Stimulated activated CD8-positive, alpha-beta memory T cell treated with anti-CD3 and anti-CD28 coated beads, Interleukin-4, amount 100 ng/mL, for 4 hours (primary cell): ENCODE measurements at regions not wholly inside any gene's neighbourhood (a gene's known extent, or its start where the extent isn't known, plus 50 kb on each side); places are given as distances from the start of the nearest gene placed in this dataset.
"Not testable (repeated sequence)": the region's sequence is repeated elsewhere in the genome, so short reads cannot be mapped to it uniquely, and the experiment has no call there.

Experiments used
- DNase-seq, 2 donors: peaks; one replicate each; pipeline ENCODE4 v3.0.0-alpha.2; 2020; ENCODE audit warnings: low read depth in 2 of 2, low spot score in 1 of 2

- no peak for DNase-seq
Observed at GRCh38 chr16:79949417-79949816, 348.9 kb upstream of the MAF start.

- no peak for DNase-seq
Observed at GRCh38 chr16:79947771-79948170, 347.2 kb upstream of the MAF start.

GRCh38 chr16:79946252-79946651 lies 345.7 kb upstream of the MAF start:
- no peak for DNase-seq

- no peak for DNase-seq
Observed at GRCh38 chr16:79943736-79944135, 343.2 kb upstream of the MAF start.

- no peak for DNase-seq
Observed at GRCh38 chr16:79938575-79938974, 338.0 kb upstream of the MAF start.

GRCh38 chr16:79937671-79938070 lies 337.1 kb upstream of the MAF start:
- DNase-seq: not testable (repeated sequence)

- DNase-seq: no peak
Observed at GRCh38 chr16:79933603-79934002, 333.1 kb upstream of the MAF start.

GRCh38 chr16:79932572-79932971 lies 332.0 kb upstream of the MAF start:
- no peak for DNase-seq

GRCh38 chr16:79931721-79932120 lies 331.2 kb upstream of the MAF start:
- no peak for DNase-seq

GRCh38 chr16:79929260-79929965 lies 328.9 kb upstream of the MAF start:
- DNase-seq: no peak

- no peak for DNase-seq
Observed at GRCh38 chr16:79928142-79928873, 327.8 kb upstream of the MAF start.

- no peak for DNase-seq
Observed at GRCh38 chr16:79926451-79927205, 326.1 kb upstream of the MAF start.

GRCh38 chr16:79923431-79923830 lies 322.9 kb upstream of the MAF start:
- no peak for DNase-seq

GRCh38 chr16:79920685-79921084 lies 320.1 kb upstream of the MAF start:
- no peak for DNase-seq

- DNase-seq: no peak
Observed at GRCh38 chr16:79918916-79919315, 318.4 kb upstream of the MAF start.

- DNase-seq: no peak
Observed at GRCh38 chr16:79915761-79916160, 315.2 kb upstream of the MAF start.

GRCh38 chr16:79914961-79915720 lies 314.6 kb upstream of the MAF start:
- no peak for DNase-seq

GRCh38 chr16:79912592-79913310 lies 312.2 kb upstream of the MAF start:
- no peak for DNase-seq

- no peak for DNase-seq
Observed at GRCh38 chr16:79911660-79912059, 311.1 kb upstream of the MAF start.

GRCh38 chr16:79909571-79909970 lies 309.0 kb upstream of the MAF start:
- no peak for DNase-seq

- no peak for DNase-seq
Observed at GRCh38 chr16:79903471-79903870, 302.9 kb upstream of the MAF start.
